DMS153 treated with DMSO at 0.1 percent for 48 hours (cell line): ENCODE measurements at regions not wholly inside any gene's neighbourhood (a gene's known extent, or its start where the extent isn't known, plus 50 kb on each side); places are given as distances from the start of the nearest gene placed in this dataset.

Experiments
- DNase-seq: peaks from one replicate; lab custom pipeline; 2025; ENCODE audit not compliant: unreplicated experiment; lab: John Stamatoyannopoulos, UW

DNA sequence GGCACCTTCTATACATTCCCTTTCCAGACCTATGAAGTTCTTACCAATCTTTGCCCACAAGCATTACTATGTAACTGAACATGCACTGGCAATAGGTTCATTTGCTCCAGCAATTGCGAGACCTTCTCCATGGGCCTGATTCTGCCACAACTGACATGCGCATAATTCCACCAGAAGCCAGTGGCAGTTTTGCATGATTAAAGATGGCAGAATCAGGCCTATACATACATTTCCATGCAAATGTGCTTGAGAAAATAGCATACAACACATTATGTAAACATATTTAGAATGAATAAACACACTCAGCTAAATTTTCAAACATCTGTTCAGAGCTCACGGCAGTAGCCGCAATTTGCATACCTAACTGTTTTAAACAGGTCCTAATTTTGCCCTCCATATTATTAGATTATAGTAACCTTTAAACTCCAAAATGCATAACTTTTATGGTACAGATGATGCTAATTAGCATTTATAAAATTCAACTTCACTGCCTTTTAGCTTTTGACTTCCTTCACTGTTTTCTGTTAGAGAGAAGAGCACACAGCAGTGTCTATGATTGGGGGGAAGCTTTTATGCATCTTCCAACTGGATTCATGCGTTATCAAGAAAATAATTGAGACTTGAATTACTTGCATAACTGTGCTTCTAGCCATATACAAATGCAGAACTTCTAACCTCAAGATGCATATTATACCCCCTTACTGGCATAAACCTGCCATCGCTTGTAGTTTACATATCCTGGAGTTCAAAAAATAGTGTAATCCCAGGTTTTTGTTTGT, 155.3 kb upstream of the CDH19 start:
- DNase-seq, result no peak

DNA sequence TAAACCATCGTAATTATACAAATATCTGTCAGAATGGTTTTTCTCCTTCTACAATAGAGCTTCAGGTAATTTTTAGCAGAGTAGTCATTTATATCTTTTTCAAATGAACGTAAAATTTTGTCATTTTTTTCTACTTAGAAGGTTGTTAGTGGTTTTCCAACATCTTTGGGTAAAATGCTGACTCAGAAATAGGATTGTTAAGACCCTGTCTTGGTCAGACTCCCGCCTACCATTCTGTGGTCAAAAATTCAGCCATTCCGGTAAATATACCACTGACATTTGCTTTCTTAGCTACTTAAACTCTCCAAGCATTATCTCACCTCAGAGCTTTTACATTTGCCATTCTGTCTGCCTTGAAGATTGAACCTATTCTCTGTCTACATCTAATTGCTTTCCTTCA, 154.1 kb upstream of the CDH19 start:
- no peak for DNase-seq

DNA sequence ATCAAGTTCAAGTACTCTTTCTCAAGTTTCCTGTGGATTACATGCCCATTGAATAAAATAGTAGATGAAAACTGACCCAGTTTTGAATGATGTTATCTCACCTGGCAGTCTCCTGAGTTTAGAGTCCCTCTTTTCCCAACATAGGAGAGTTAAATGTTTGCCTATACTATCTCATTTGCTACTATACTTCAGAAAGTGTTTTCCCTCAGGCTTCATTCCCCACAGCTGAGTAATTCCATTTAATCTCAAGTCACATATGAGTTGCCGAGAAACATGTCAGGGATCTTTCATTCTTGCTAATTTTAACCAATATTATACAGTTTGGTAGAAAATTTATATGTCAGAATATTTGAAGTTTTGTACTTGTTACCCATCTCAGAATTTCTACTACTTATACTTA, 150.4 kb upstream of the CDH19 start:
- DNase-seq, result no peak

GRCh38 chr18:66752733-66753132, 148.8 kb upstream of the CDH19 start:
- DNase-seq, result no peak

DNA sequence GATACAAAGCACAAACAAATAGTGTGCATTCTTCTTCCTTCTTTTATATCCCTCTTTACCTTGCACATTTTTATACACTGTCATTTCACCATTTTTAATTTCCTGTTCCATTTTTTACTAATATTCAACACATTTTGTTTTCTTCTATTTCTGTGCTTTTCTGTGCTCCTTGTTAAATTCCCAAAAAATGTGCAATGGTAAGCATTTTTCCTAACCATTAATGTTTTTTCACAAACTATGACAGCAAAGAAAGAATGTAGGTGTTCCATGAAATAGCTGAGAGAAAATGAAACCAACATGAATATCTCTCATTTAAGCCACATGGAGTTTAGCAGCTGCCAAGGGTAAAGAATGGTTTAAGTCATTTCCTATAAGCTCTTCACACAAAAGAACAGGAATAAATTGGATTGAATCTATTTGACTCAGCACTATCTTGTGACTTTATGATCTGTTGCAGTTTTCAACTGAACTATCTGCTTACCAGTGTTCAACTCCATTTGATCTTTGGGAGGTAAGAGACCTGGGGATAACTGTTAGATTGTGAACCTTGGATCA, 145.7 kb upstream of the CDH19 start:
- DNase-seq, result no peak

DNA sequence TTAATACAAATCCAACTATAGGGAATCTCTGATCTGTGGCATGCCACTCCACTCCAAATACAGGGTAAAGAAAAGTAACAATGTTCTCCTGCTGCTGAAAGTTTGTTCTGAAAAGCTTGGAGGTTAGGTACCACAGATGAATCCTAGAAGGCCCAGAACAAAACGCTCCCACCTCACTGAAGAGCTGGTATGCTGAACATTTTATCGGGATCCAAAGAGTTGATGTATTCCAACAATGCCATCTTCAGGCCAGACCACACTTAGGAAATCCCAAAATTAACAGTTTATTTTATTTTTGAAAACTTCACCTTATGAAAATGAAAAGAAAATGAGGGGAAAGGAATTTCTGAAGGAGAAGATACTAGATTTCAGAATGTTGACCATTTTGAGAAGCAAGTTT, 145.1 kb upstream of the CDH19 start:
- DNase-seq, result no peak

DNA sequence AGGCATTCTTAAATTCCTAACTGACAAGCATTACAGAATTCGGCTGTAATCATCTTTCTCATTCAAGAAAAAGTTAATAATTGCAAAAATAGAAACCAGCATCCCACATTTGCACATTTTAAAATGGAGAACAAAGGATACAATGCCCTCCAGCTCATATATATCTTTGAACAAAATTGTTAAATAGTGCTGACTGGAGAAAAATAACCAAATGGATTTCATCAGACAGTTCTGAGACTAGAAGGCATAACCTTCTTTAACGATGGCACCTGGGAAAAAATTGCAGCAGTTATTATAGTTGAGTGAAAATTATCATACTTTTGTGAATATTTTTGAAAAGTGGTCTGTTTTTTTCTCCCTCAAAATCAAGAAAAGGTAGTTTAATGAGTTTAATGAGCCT, 138.9 kb upstream of the CDH19 start:
- no peak for DNase-seq

DNA sequence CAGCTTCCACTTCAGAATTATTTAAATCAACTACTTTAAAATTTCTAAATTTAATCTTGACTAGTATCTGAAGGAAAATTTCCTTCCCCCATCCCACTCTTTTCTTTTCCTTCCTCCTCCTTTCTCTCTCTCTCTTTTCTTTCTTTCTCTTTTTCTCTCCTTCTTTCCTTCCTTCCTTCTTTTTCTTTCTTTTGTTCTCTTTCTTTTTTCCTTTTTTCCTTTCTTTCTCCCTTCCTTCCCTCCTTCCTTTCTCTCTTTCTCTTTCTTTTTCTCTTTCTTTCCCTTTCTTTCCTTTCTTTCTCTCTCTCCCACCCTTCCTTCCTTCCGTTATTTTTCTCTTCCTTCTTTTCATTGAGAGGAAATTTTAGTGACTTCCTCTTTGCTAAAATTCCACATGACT, 132.0 kb upstream of the CDH19 start:
- DNase-seq, result no peak

GRCh38 chr18:66734451-66734850, 130.6 kb upstream of the CDH19 start:
- DNase-seq, result no peak

GRCh38 chr18:66731890-66732289, 128.0 kb upstream of the CDH19 start:
- no peak for DNase-seq

DNA sequence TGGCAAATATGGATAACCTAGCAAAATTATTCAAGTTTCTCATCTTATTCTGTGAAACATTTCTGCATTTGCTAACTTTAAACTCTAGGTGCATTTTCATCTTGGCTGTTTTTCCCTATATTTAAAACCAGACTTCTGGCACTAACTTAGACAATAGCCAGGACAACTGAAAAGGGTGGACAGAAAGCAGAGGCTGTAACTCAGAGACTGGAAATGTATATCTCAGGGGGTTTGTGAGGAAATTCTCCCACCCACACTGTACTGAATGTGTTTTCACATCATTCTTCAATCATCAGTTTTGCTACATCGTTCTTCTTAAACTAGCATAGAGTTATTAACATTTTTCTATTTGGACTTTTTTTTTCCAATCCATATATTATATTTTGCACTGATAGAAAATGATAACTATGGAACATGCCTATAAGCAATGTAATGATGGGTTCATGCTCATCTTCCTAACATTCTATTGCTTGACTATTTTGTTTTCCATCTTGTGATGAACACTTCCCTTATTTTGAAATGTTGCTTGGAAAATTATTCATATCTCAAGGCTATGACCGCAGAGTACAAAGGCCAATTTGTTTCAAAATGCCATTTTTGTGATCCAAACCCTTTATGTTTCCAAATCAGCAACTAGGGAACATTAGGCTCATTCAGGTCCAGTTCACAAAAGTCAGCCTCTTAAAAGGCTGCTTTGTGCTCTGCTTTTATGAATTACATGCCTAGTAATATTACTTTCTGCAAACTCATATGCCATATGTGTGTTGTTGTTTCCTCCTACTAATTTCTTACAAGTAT, 125.8 kb upstream of the CDH19 start:
- DNase-seq, result no peak

DNA sequence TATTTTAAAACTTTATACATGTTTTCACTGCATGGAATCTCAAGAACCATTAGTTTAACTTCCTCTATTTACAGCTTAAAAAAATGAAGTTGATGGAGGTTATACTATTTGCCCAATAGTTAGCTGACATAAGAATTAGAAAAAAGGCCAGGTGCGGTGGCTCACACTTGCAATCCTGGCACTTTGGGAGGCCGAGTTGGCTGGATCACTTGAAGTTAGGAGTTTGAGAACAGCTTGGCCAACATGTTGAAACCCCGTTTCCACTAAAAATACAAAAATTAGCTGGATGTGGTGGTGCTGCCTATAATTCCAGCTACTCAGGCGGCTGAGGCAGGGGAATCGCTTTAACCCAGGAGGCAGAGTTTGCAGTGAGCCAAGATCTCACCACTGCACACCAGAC, 125.1 kb upstream of the CDH19 start:
- no peak for DNase-seq

DNA sequence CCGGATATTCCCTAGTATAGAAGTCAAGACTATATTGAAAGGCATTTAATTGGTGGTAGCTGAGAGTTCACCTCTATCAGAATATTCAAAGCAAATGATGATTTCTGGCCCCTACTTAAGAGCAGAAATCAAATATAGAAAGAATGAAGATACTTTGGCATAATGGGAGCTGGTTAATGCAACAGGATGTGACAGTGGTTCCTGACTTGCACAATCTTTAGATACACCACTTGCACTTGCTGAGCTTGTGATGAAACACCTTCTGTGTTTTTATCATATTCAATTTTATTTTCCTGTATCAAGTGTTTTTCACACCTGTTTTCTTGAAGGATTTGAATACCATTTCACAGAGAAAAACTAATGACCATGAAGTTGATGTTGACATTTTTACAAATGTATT, 124.1 kb upstream of the CDH19 start:
- no peak for DNase-seq

DNA sequence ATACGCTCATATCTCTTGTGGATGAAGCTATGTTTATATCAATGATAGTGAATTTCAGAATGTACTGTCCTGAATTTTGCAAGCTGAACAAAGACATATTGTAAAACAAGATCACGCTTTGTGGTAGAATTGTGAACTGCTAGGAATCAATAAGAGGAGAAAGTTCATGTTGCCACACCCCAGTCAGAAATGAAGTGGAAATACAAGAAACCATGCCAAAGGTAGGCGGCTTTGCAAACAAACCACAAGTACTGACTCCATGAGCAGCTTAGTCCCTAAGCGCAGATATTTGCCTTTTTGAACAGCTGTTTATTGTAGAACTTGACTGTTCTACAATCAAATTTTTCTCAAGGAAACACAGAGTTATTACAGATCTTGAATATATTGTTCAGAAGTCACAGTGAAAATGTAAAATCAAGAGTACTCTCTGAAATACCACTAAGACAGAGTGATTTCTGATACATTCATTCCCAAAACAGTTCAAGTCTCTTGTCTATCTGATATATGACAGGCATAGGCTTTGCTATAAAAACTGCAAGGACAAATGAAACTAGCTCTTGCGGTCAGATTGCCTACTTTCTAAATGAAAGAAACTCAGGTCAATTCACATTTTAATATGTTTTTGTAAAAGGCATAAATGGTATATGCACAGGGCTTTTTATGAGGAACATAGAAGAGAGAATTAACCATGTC, 120.9 kb upstream of the CDH19 start:
- DNase-seq, result no peak

- DNase-seq, result no peak
These were observed 118.8 kb upstream of the CDH19 start for GRCh38 chr18:66722671-66723070.

GRCh38 chr18:66708646-66709045, 104.8 kb upstream of the CDH19 start:
- DNase-seq, result no peak

GRCh38 chr18:66707473-66707872, 103.6 kb upstream of the CDH19 start:
- DNase-seq, result no peak

GRCh38 chr18:66695281-66695680, 91.4 kb upstream of the CDH19 start:
- no peak for DNase-seq

DNA sequence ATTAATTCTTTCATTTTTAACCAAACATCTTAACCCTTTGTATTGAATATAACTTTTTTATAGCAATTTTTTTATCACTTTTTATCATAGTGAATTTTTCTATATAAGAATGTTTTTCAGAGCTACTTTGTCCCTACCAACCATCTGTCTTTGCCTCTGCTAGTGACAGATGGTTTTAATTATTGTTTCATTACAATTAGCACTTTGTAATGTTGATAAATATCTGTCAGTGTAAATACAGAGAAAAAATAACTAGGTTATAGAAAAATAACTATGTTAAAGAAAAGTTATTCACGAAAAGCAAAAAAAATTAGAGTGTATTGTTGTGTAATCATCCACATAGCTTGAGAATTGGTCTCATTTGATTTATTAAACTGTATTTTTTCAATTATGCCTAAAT, 91.0 kb upstream of the CDH19 start:
- no peak for DNase-seq

DNA sequence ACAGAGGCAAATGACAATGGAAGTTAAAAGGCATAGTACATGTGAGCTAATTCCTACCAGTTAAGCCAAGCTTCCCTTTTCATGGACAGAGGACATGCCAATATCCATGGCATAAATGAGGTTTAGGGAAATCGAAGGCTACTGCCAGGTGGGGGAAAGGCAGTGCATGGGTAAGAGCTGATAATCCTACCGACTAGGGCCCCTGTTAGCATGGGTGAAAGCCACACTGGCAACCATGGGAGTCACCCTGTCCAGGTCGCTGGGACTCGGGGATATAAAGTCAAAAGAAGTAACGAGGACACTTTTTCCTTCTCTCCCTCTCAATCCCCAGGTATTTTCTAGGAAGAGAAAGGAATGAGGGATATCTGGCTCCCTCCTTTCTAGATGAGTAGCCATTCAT, 83.7 kb upstream of the CDH19 start:
- DNase-seq, result no peak

- DNase-seq, result no peak
These were observed 79.0 kb upstream of the CDH19 start for GRCh38 chr18:66682855-66683322.

GRCh38 chr18:66676699-66677098, 72.8 kb upstream of the CDH19 start:
- no peak for DNase-seq
